ENCODE measurements at regions not wholly inside any gene's neighbourhood (a gene's known extent, or its start where the extent isn't known, plus 50 kb on each side); places are given as distances from the start of the nearest gene placed in this dataset.
A peak's percentile ranks its signal among the peaks of the same experiment; 100 is the strongest.

GRCh38 chr15:85312486-85312885, 67.9 kb upstream of the AKAP13 start (continued):
- TF ChIP-seq RELB (IDR thresholded peaks at IDR 0.05; ENCODE audit: low read depth) (peak; percentile 79; the same call in 1 of the 2 replicates), SMAD5 (IDR thresholded peaks at IDR 0.05; ENCODE audit: low read depth) (no peak), FOXM1 (IDR thresholded peaks at IDR 0.05; ENCODE audit: low read depth, low read length) (0 out of 2 replicates have a peak, but pooled peaks have one; percentile 56), ZNF24 (IDR thresholded peaks at IDR 0.05) (no peak), NBN (IDR thresholded peaks at IDR 0.05) (0 out of 2 replicates have a peak, but pooled peaks have one; percentile 56), RELA (IDR thresholded peaks at IDR 0.05; ENCODE audit: borderline replicate concordance, partially characterized antibody) (peak; percentile 65), ZNF207 (IDR thresholded peaks at IDR 0.05; ENCODE audit: borderline replicate concordance) (no peak), PAX5 (IDR thresholded peaks at IDR 0.05; ENCODE audit: borderline replicate concordance, low read depth, low read length) (peak; percentile 64; the same call in 1 of the 2 replicates), MEF2B (IDR thresholded peaks at IDR 0.05; ENCODE audit: partially characterized antibody, poor library complexity, severe bottlenecking) (peak; percentile 58)

GRCh38 chr15:85312929-85313331, 67.5 kb upstream of the AKAP13 start:
- no peaks in the 10 kb centered on the region for H3K79me2 ChIP-seq (ENCODE audit: control insufficient read depth, insufficient read depth, low read length)
- RAD21 ChIA-PET (ENCODE audit: unreplicated experiment), result interaction anchor here (0.8 to 8.5 kb wide), 21 partner anchors 13 to 399 kb away, joined by 3 to 112 read pairs (median 4); partner anchors contain the start of gene AKAP13
- peak overlapping the region; percentile 39 for H3K9ac ChIP-seq (ENCODE audit: control insufficient read depth, insufficient read depth, low read length)
- BruUV-seq (replicated peaks), result TSS peak; percentile 98
- DNase-seq (ENCODE audit: low read depth, low spot score) (no peak), FAIRE-seq (peak; percentile 23), ATAC-seq (peak; percentile 44)
- peak overlapping the region; percentile 78 for H3K4me2 ChIP-seq (ENCODE audit: control insufficient read depth, insufficient read depth)
- no peaks in the 10 kb centered on the region; the same call in 1 of the 3 replicates for H3K9me3 ChIP-seq (replicated peaks; ENCODE audit: control insufficient read depth, insufficient read depth, low read length)
- 14% methylated on average over 2 of the region's 2 CpGs for WGBS (ENCODE audit: insufficient coverage, insufficient replicate concordance, low lambda C conversion rate, missing lambda C conversion rate)
- SMC1A ChIA-PET (ENCODE audit: uncharacterized antibody, unreplicated experiment), result interaction anchor here (1.0 to 9.5 kb wide), 26 partner anchors 9 to 379 kb away, joined by 3 to 177 read pairs (median 6); no protein-coding TSS in a partner anchor
- H2AFZ ChIP-seq (ENCODE audit: control insufficient read depth, low read depth, low read length), result peak overlapping the region; percentile 93
- H3K27ac ChIP-seq (ENCODE audit: control insufficient read depth, insufficient read depth), result peak overlapping the region; percentile 84
- H3K4me1 ChIP-seq (ENCODE audit: control insufficient read depth, insufficient read depth, low read length), result peaks cover 37% of the 10 kb centered on the region
- TF ChIP-seq CTCF (IDR thresholded peaks at IDR 0.05 in 2 of 3, conservative IDR thresholded peaks at IDR 0.05 in 1 of 3; ENCODE audit: control insufficient read depth in 2 of 3, extremely low read depth in 1 of 3, insufficient read depth in 1 of 3, low read depth in 3 of 3, low read length in 3 of 3), result peak in 2 of 3 experiments; percentile 20 to 25; a peak in 2 of 6 replicates
- no peak for TF ChIP-seq STAT1 (conservative IDR thresholded peaks at IDR 0.05)
- TF ChIP-seq POLR2A (IDR thresholded peaks at IDR 0.05; ENCODE audit: low read depth, low read length), result peak; percentile 3; the same call in 1 of the 2 replicates
- TF ChIP-seq POLR2AphosphoS5 (IDR thresholded peaks at IDR 0.05; ENCODE audit: low read length), result 0 out of 2 replicates have a peak, but pooled peaks have one; percentile 11
- no peak for TF ChIP-seq SUZ12 (IDR thresholded peaks at IDR 0.05; ENCODE audit: unreplicated experiment)
- no peak for TF ChIP-seq RBBP5 (conservative IDR thresholded peaks at IDR 0.05)
- TF ChIP-seq POU2F2 (IDR thresholded peaks at IDR 0.05; ENCODE audit: borderline replicate concordance, low read depth, low read length), result no peak
- TF ChIP-seq NFYB (IDR thresholded peaks at IDR 0.05; ENCODE audit: insufficient read depth, low read depth, low read length), result 0 out of 2 replicates have a peak, but pooled peaks have one; percentile 5
- H3K27me3 ChIP-seq (replicated peaks in 1 of 2; ENCODE audit: control insufficient read depth in 2 of 2, insufficient read depth in 2 of 2, low read length in 1 of 2), result no peaks in the 10 kb centered on the region
- H3K4me3 ChIP-seq, result 0 out of 2 replicates have a peak overlapping the region, but pooled peaks have one; percentile 39
- intact Hi-C loops (cut with micrococcal nuclease; ENCODE audit: unreplicated experiment), result loop anchor here (10.0 kb wide), 1 partner anchor 392 kb away; no protein-coding TSS in a partner anchor
- in situ Hi-C loops (cut with MboI), result no loop called here
- CTCF ChIA-PET, result interaction anchor here (0.9 to 8.0 kb wide), 20 partner anchors 8 to 417 kb away, joined by 3 to 115 read pairs (median 3); no protein-coding TSS in a partner anchor
- H4K20me1 ChIP-seq (ENCODE audit: control insufficient read depth, insufficient read depth), result no peaks in the 10 kb centered on the region
- POLR2A ChIA-PET, result interaction anchor here (0.6 to 2.7 kb wide), 14 partner anchors 10 to 709 kb away, joined by 3 to 16 read pairs (median 4); partner anchors contain the start of gene AKAP13
- H3K36me3 ChIP-seq (ENCODE audit: control insufficient read depth in 2 of 2, insufficient read depth in 2 of 2, low read length in 1 of 2), result no peaks in the 10 kb centered on the region

Data from GM12878 (cell line).